A673 (cell line): ENCODE measurements at regions not wholly inside any gene's neighbourhood (a gene's known extent, or its start where the extent isn't known, plus 50 kb on each side); places are given as distances from the start of the nearest gene placed in this dataset.
"Not testable (repeated sequence)": the region's sequence is repeated elsewhere in the genome, so short reads cannot be mapped to it uniquely, and the experiment has no call there.

Experiments
- BruUV-seq: library from RNA; stranded (reverse); fragments of 400-500 nt; replicated peaks from 2 replicates; lab custom pipeline; 2021; lab: Mats Ljungman, UMichigan
- CTCF ChIA-PET: fragments of 300-600 bp; sonication (Branson Sonifier 250); formaldehyde crosslinking; loops from one replicate; lab custom pipeline; 2022; ENCODE audit warnings: antibody characterized with exemption; lab: Charles Lee
- POLR2A ChIA-PET: fragments of 300-600 bp; sonication (Branson Sonifier 250); formaldehyde crosslinking; loops from one replicate; lab custom pipeline; 2022; ENCODE audit warnings: antibody characterized with exemption; ENCODE audit not compliant: low non-redundant PET; lab: Charles Lee
- DNase-seq: peaks from one replicate; pipeline ENCODE4 v3.0.0-alpha.2; 2015; ENCODE audit warnings: low spot score
- H3K27ac ChIP-seq: fragments of 200-600 bp; sonication (generic); 2 replicates; pipeline ENCODE4 v1.5.1; 2016; ENCODE audit warnings: mixed run types, low read depth, mild to moderate bottlenecking, mixed read lengths, antibody characterized with exemption, low read length; ENCODE audit not compliant: poor library complexity, severe bottlenecking
- H3K27me3 ChIP-seq: fragments of 200-600 bp; sonication (generic); replicated peaks from 2 replicates; pipeline ENCODE4 v1.6.1; 2017; ENCODE audit warnings: mixed run types, low read depth, mild to moderate bottlenecking, mixed read lengths, antibody characterized with exemption, low read length; ENCODE audit not compliant: insufficient read depth, poor library complexity
- H3K36me3 ChIP-seq: fragments of 200-600 bp; sonication (generic); 2 replicates; pipeline ENCODE4 v1.6.1; 2016; ENCODE audit warnings: mixed run types, mild to moderate bottlenecking, mixed read lengths, antibody characterized with exemption, low read length; ENCODE audit not compliant: insufficient read depth, poor library complexity, severe bottlenecking
- H3K4me1 ChIP-seq: fragments of 200-600 bp; sonication (generic); 2 replicates; pipeline ENCODE4 v1.6.1; 2017; ENCODE audit warnings: mixed run types, mild to moderate bottlenecking, mixed read lengths, antibody characterized with exemption, low read length; ENCODE audit not compliant: insufficient read depth, poor library complexity, severe bottlenecking
- H3K4me3 ChIP-seq: fragments of 200-600 bp; sonication (generic); 2 replicates; pipeline ENCODE4 v1.5.1; 2016; ENCODE audit warnings: low read depth, mixed run types, mild to moderate bottlenecking, mixed read lengths, low read length; ENCODE audit not compliant: poor library complexity, severe bottlenecking
- H3K9me3 ChIP-seq: fragments of 200-600 bp; sonication (generic); 2 replicates; pipeline ENCODE4 v1.6.1; 2016; ENCODE audit warnings: mixed run types, low read depth, mild to moderate bottlenecking, mixed read lengths, antibody characterized with exemption, low read length; ENCODE audit not compliant: poor library complexity, severe bottlenecking
- EZH2 ChIP-seq: fragments of 200-600 bp; sonication (generic); IDR thresholded peaks from 2 replicates; pipeline ENCODE4 v1.6.1; 2017; ENCODE audit warnings: borderline replicate concordance, low read depth, mild to moderate bottlenecking, mixed read lengths, antibody characterized with exemption, low read length; ENCODE audit not compliant: poor library complexity, severe bottlenecking
- intact Hi-C: fragments of 100-400 bp; cut with micrococcal nuclease; formaldehyde crosslinking; loops from one replicate; pipeline ENCODE4 v1.10.0; 2022; ENCODE audit not compliant: unreplicated experiment
- TF ChIP-seq, protein P1 (sequence below): fragments of 300-800, 200-600 bp; sonication (generic); conservative IDR thresholded peaks from 2 replicates; pipeline ENCODE4 v1.5.1; 2017; ENCODE audit warnings: low read depth, mild to moderate bottlenecking, antibody characterized with exemption, low read length, moderate library complexity, mixed read lengths

- Histone ChIP-seq H3K9me3 (no peaks in the 10 kb centered on the region), H3K4me1 (no peaks in the 10 kb centered on the region), H3K27me3 (peaks cover 15% of the 10 kb centered on the region), H3K36me3 (no peaks in the 10 kb centered on the region), H3K4me3 (no peak overlapping the region), H3K27ac (no peak overlapping the region)
- POLR2A ChIA-PET, result no interaction called here
- CTCF ChIA-PET, result no interaction called here
- no TSS peak for BruUV-seq
- no peak for DNase-seq
- intact Hi-C loops, result no loop called here
- TF ChIP-seq EZH2, result no peak
- TF ChIP-seq, protein P1, sequence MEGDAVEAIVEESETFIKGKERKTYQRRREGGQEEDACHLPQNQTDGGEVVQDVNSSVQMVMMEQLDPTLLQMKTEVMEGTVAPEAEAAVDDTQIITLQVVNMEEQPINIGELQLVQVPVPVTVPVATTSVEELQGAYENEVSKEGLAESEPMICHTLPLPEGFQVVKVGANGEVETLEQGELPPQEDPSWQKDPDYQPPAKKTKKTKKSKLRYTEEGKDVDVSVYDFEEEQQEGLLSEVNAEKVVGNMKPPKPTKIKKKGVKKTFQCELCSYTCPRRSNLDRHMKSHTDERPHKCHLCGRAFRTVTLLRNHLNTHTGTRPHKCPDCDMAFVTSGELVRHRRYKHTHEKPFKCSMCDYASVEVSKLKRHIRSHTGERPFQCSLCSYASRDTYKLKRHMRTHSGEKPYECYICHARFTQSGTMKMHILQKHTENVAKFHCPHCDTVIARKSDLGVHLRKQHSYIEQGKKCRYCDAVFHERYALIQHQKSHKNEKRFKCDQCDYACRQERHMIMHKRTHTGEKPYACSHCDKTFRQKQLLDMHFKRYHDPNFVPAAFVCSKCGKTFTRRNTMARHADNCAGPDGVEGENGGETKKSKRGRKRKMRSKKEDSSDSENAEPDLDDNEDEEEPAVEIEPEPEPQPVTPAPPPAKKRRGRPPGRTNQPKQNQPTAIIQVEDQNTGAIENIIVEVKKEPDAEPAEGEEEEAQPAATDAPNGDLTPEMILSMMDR, result no peak
These were observed 137.2 kb downstream of the INHBA start for GRCh38 chr7:41565655-41566054.

GRCh38 chr7:41559426-41559825 is 143.5 kb downstream of the INHBA start:
- intact Hi-C loops, result no loop called here
- BruUV-seq, result no TSS peak
- CTCF ChIA-PET, result no interaction called here

GRCh38 chr7:41554481-41554880 is 148.4 kb downstream of the INHBA start:
- ChIA-PET CTCF (no interaction called here), POLR2A (no interaction called here)
- H3K27me3 ChIP-seq, result no peaks in the 10 kb centered on the region
- TF ChIP-seq, protein P1, result no peak
- no peak for TF ChIP-seq EZH2
- H3K9me3 ChIP-seq, result no peaks in the 10 kb centered on the region
- H3K4me1 ChIP-seq, result no peaks in the 10 kb centered on the region
- intact Hi-C loops, result no loop called here
- no TSS peak for BruUV-seq
- no peak overlapping the region for H3K27ac ChIP-seq
- no peak overlapping the region for H3K4me3 ChIP-seq
- DNase-seq, result no peak
- no peaks in the 10 kb centered on the region for H3K36me3 ChIP-seq

More at GRCh38 chr7:41559426-41559825, 143.5 kb downstream of the INHBA start:
- H3K9me3 ChIP-seq, result no peaks in the 10 kb centered on the region
- no peaks in the 10 kb centered on the region for H3K4me1 ChIP-seq
- DNase-seq, result no peak
- no peak for TF ChIP-seq EZH2
- TF ChIP-seq, protein P1, result no peak
- POLR2A ChIA-PET, result no interaction called here
- no peaks in the 10 kb centered on the region for H3K36me3 ChIP-seq
- H3K27ac ChIP-seq, result no peak overlapping the region
- peaks cover 7% of the 10 kb centered on the region for H3K27me3 ChIP-seq
- no peak overlapping the region for H3K4me3 ChIP-seq

- H3K4me3 ChIP-seq, H3K36me3 ChIP-seq, POLR2A ChIA-PET, intact Hi-C loops, H3K4me1 ChIP-seq, BruUV-seq, DNase-seq, H3K27ac ChIP-seq, H3K9me3 ChIP-seq, H3K27me3 ChIP-seq, CTCF ChIA-PET: not testable (repeated sequence)
These were observed 152.8 kb downstream of the INHBA start for GRCh38 chr7:41550046-41550445.
